K562 (cell line): ENCODE measurements at regions not wholly inside any gene's neighbourhood (a gene's known extent, or its start where the extent isn't known, plus 50 kb on each side); places are given as distances from the start of the nearest gene placed in this dataset.

ENCODE experiments used
- ATAC-seq: fragments of 200-7000 bp; cut with Tn5 transposase; 3 replicates; pipeline ENCODE4 v1.9.1; 2020; ENCODE audit warnings: moderate library complexity
- BruUV-seq: library from RNA; stranded (reverse); fragments of 400-500 nt; replicated peaks from 2 replicates; lab custom pipeline; 2021; lab: Mats Ljungman, UMichigan
- CTCF ChIA-PET: fragments of 300-600 bp; formaldehyde crosslinking; extraction: SDS; loops from one replicate; lab custom pipeline; 2021; ENCODE audit warnings: low intra/inter-chr PET ratio; lab: Yijun Ruan, JAX
- POLR2A ChIA-PET: fragments of 300-600, 350-650 bp; sonication (Branson Sonifier 250); formaldehyde crosslinking; extraction: SDS; loops from one replicate; lab custom pipeline; 2021; ENCODE audit warnings: antibody characterized with exemption, inconsistent platforms; lab: Yijun Ruan, JAX
- DNase-seq, 4 experiments: peaks; one replicate each; pipeline versions ENCODE4 v3.0.0 to v3.0.0-alpha.2; 2011 to 2018; ENCODE audit warnings: low spot score in 3 of 4, mixed read lengths in 3 of 4; ENCODE audit errors: extremely low read depth in 1 of 4
- FAIRE-seq: peaks from 2 replicates; lab custom pipeline; 2011; peaks lifted over from hg19 to GRCh38; lab: Jason Lieb, UNC
- H2AFZ ChIP-seq: 2 replicates; pipeline ENCODE4 v1.6.0; 2011; ENCODE audit warnings: low read depth, low read length, control low read depth, inconsistent platforms
- H3K27ac ChIP-seq: fragments of 200-600 bp; 3 replicates; pipeline ENCODE4 v1.8.0; 2011; ENCODE audit warnings: low read depth, mild to moderate bottlenecking, control low read depth, inconsistent platforms, low read length, moderate library complexity, mixed read lengths; ENCODE audit errors: extremely low read depth
- H3K27me3 ChIP-seq, 2 experiments: fragments of 300-600 bp in 1 of 2; 2 replicates in 1 of 2; 3 replicates in 1 of 2; pipeline versions ENCODE4 v1.6.0 to v1.8.0; 2011; ENCODE audit warnings: inconsistent platforms in 2 of 2, low read length in 2 of 2, mild to moderate bottlenecking in 1 of 2, mixed read lengths in 1 of 2, moderate library complexity in 1 of 2; ENCODE audit not compliant: control insufficient read depth in 2 of 2, insufficient read depth in 2 of 2
- H3K36me3 ChIP-seq: fragments of 300-600 bp; 3 replicates; pipeline ENCODE4 v1.8.0; 2011; ENCODE audit warnings: mild to moderate bottlenecking, low read length, inconsistent platforms; ENCODE audit not compliant: control insufficient read depth, insufficient read depth
- H3K4me1 ChIP-seq, 2 experiments: fragments of 200-600 bp in 1 of 2; replicated peaks in 1 of 2; 2 replicates in 1 of 2; 3 replicates in 1 of 2; pipeline versions ENCODE4 v1.5.1 to v1.8.0; 2011; ENCODE audit warnings: inconsistent platforms in 2 of 2, low read length in 2 of 2, mild to moderate bottlenecking in 1 of 2, mixed read lengths in 1 of 2, moderate library complexity in 1 of 2; ENCODE audit not compliant: control insufficient read depth in 2 of 2, insufficient read depth in 2 of 2
- H3K4me2 ChIP-seq: 2 replicates; pipeline ENCODE4 v1.6.1; 2011; ENCODE audit warnings: low read length, control low read depth, inconsistent platforms, mixed read lengths; ENCODE audit not compliant: insufficient read depth
- H3K4me3 ChIP-seq: fragments of 200-600 bp; sonication (generic), shearing (Covaris generic); 2 replicates; pipeline ENCODE4 v1.5.1; 2016; ENCODE audit warnings: control low read depth, inconsistent platforms
- H3K79me2 ChIP-seq: fragments of 200-600 bp; 3 replicates; pipeline ENCODE4 v1.8.0; 2011; ENCODE audit warnings: low read length, inconsistent platforms; ENCODE audit not compliant: control insufficient read depth, insufficient read depth
- H3K9ac ChIP-seq, 2 experiments: 2 replicates each; pipeline versions ENCODE4 v1.6.0 to v1.6.1; 2011; ENCODE audit warnings: low read depth in 2 of 2, low read length in 2 of 2, control low read depth in 1 of 2, inconsistent platforms in 1 of 2, mild to moderate bottlenecking in 1 of 2, mixed read lengths in 1 of 2; ENCODE audit not compliant: insufficient read depth in 1 of 2
- H3K9me1 ChIP-seq: one replicate; pipeline ENCODE4 v1.6.0; 2011; ENCODE audit warnings: inconsistent platforms, mild to moderate bottlenecking, low read length, moderate library complexity; ENCODE audit not compliant: control insufficient read depth, insufficient read depth
- H3K9me3 ChIP-seq: replicated peaks from 2 replicates; pipeline ENCODE4 v1.5.1; 2011; ENCODE audit warnings: low read depth, low read length, inconsistent platforms; ENCODE audit not compliant: control insufficient read depth, insufficient read depth
- H4K20me1 ChIP-seq: replicated peaks from 2 replicates; pipeline ENCODE4 v1.6.1; 2011; ENCODE audit warnings: low read length, inconsistent platforms, mixed read lengths; ENCODE audit not compliant: control insufficient read depth, insufficient read depth
- ARNT ChIP-seq, 2 experiments: fragments of 450-650 bp; IDR thresholded peaks; 2 replicates each; pipeline ENCODE4 v1.6.1; 2016; ENCODE audit warnings: mild to moderate bottlenecking in 1 of 2
- FOXM1 ChIP-seq, 2 experiments: fragments of 450-650 bp in 1 of 2; sonication (generic) in 1 of 2; formaldehyde crosslinking in 1 of 2; IDR thresholded peaks; 2 replicates each; pipeline versions ENCODE4 v1.6.1 to v1.9.0; 2017 to 2022; ENCODE audit warnings: low read depth in 2 of 2, mild to moderate bottlenecking in 2 of 2, missing genetic modification reagents in 1 of 2, moderate library complexity in 1 of 2
- GMEB1 ChIP-seq: fragments of 250-450 bp; sonication (Bioruptor Pico); IDR thresholded peaks from 2 replicates; pipeline ENCODE4 v1.4.0; 2020; ENCODE audit warnings: mild to moderate bottlenecking
- GTF2B ChIP-seq: IDR thresholded peaks from 2 replicates; pipeline ENCODE4 v1.6.1; 2011; ENCODE audit not compliant: insufficient read length; ENCODE audit errors: extremely low read depth
- MED1 ChIP-seq: sonication (generic); formaldehyde crosslinking; IDR thresholded peaks from 2 replicates; pipeline ENCODE4 v1.8.1; 2023; ENCODE audit warnings: missing genetic modification reagents, borderline replicate concordance
- SREBF2 ChIP-seq: sonication (generic); formaldehyde crosslinking; IDR thresholded peaks from 2 replicates; pipeline ENCODE4 v1.4.0; 2020; ENCODE audit warnings: mild to moderate bottlenecking, missing genetic modification reagents
- SRF ChIP-seq, 2 experiments: fragments of 250-450, 450-650 bp in 1 of 2; sonication (Bioruptor Pico) in 1 of 2; sonication (generic) in 1 of 2; formaldehyde crosslinking; IDR thresholded peaks; 2 replicates each; pipeline versions ENCODE4 v1.5.0 to v1.5.1; 2020 to 2022; ENCODE audit warnings: mild to moderate bottlenecking in 1 of 2, missing genetic modification reagents in 1 of 2
- SRSF9 ChIP-seq: fragments of 200-400 bp; formaldehyde crosslinking; IDR thresholded peaks from 2 replicates; pipeline ENCODE4 v1.6.1; 2017; ENCODE audit warnings: low read depth, low read length, borderline replicate concordance
- ZFPM2 ChIP-seq: fragments of 250-450 bp; sonication (Bioruptor Pico); IDR thresholded peaks from 2 replicates; pipeline ENCODE4 v1.5.1; 2022; ENCODE audit warnings: mild to moderate bottlenecking
- ZNF561 ChIP-seq: fragments of 450-650 bp; formaldehyde crosslinking; conservative IDR thresholded peaks from 2 replicates; pipeline ENCODE4 v1.4.0; 2020; ENCODE audit warnings: mild to moderate bottlenecking, moderate library complexity
- ZNF644 ChIP-seq: fragments of 200-800 bp; sonication (Bioruptor generic); IDR thresholded peaks from 2 replicates; pipeline ENCODE4 v1.6.1; 2016; ENCODE audit warnings: low read depth, missing genetic modification characterization, missing compliant biosample characterization
- in situ Hi-C: fragments of 300-500 bp; cut with MboI; formaldehyde crosslinking; loops from 4 replicates; pipeline ENCODE4 v1.15.0; 2018; ENCODE audit warnings: inconsistent platforms, mixed read lengths
- intact Hi-C: fragments of 100-400 bp; cut with micrococcal nuclease; formaldehyde crosslinking; loops from 2 replicates; pipeline ENCODE4 v1.14.2; 2022
- TF ChIP-seq, protein P1 (sequence below): fragments of 200-800 bp; sonication (Bioruptor generic); IDR thresholded peaks from 2 replicates; pipeline ENCODE4 v1.6.1; 2017; ENCODE audit warnings: missing genetic modification characterization, missing compliant biosample characterization

DNA sequence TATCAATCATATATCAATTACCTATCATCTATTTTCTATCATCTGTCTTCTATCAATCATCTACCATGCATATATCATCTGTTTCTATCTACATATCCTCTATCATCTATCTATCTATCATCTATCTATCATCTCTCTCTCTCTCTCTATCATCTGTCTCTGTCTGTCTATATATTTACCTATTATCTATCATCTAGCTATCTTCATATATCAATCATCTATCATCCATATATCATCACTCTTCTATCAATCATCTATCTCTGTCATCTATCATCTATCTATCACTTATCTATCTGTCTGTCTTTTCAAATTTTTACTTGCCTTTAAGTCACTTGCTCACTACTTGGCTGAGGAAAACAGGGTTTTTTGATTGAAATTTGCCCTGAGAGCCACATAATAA, 592.3 kb downstream of the DCDC2C start:
- Histone ChIP-seq H3K79me2 (no peaks in the 10 kb centered on the region), H4K20me1 (no peaks in the 10 kb centered on the region), H3K27ac (no peak overlapping the region), H3K27me3 (no peaks in the 10 kb centered on the region), H3K4me3 (no peak overlapping the region), H3K9me1 (no peaks in the 10 kb centered on the region), H3K36me3 (no peaks in the 10 kb centered on the region), H2AFZ (no peak overlapping the region), H3K4me2 (no peak overlapping the region), H3K9ac (no peak overlapping the region), H3K9me3 (no peaks in the 10 kb centered on the region), H3K4me1 (no peaks in the 10 kb centered on the region)
- no peak for TF ChIP-seq ARNT (IDR thresholded peaks at IDR 0.05)
- TF ChIP-seq ZFPM2 (CRISPR knock-in tag) = no peak
- TF ChIP-seq GMEB1 = no peak
- no peak for TF ChIP-seq ZNF644 (tag)
- no peak for TF ChIP-seq SRF (CRISPR knock-in tag; IDR thresholded peaks at IDR 0.05)
- TF ChIP-seq GTF2B = no peak
- TF ChIP-seq FOXM1 (IDR thresholded peaks at IDR 0.05; ENCODE audit: low read depth) = no peak
- no peak for TF ChIP-seq FOXM1 (CRISPR knock-in tag; IDR thresholded peaks at IDR 0.05; ENCODE audit: low read depth)
- no peak for TF ChIP-seq ZNF561 (CRISPR knock-in tag)
- TF ChIP-seq, protein P1, sequence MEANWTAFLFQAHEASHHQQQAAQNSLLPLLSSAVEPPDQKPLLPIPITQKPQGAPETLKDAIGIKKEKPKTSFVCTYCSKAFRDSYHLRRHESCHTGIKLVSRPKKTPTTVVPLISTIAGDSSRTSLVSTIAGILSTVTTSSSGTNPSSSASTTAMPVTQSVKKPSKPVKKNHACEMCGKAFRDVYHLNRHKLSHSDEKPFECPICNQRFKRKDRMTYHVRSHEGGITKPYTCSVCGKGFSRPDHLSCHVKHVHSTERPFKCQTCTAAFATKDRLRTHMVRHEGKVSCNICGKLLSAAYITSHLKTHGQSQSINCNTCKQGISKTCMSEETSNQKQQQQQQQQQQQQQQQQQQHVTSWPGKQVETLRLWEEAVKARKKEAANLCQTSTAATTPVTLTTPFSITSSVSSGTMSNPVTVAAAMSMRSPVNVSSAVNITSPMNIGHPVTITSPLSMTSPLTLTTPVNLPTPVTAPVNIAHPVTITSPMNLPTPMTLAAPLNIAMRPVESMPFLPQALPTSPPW (CRISPR knock-in tag) = no peak
- no peak for TF ChIP-seq SRSF9
- TF ChIP-seq MED1 (CRISPR knock-in tag) = no peak
- no peak for TF ChIP-seq SREBF2
- ATAC-seq = no peak
- no peak for DNase-seq
- no peak for FAIRE-seq
- no TSS peak for BruUV-seq
- POLR2A ChIA-PET = no interaction called here
- CTCF ChIA-PET = no interaction called here
- in situ Hi-C loops (no loop called here), intact Hi-C loops (no loop called here)
